SK-N-SH (cell line): ENCODE measurements at regions not wholly inside any gene's neighbourhood (a gene's known extent, or its start where the extent isn't known, plus 50 kb on each side); places are given as distances from the start of the nearest gene placed in this dataset.

Experiments
- CTCF ChIA-PET: fragments of 300-600, 350-600 bp; formaldehyde crosslinking; extraction: SDS; loops from one replicate; lab custom pipeline; 2021; lab: Yijun Ruan, JAX
- POLR2A ChIA-PET: fragments of 350-600 bp; sonication (Branson Sonifier 250); formaldehyde crosslinking; extraction: SDS; loops from one replicate; lab custom pipeline; 2020; ENCODE audit warnings: antibody characterized with exemption, inconsistent platforms; lab: Yijun Ruan, JAX
- DNase-seq: peaks from one replicate; pipeline ENCODE4 v3.0.0; 2012
- H2AFZ ChIP-seq: fragments of 200-600 bp; sonication (generic); 2 replicates; pipeline ENCODE4 v1.8.1; 2016; ENCODE audit warnings: antibody characterized with exemption, mild to moderate bottlenecking, low read depth
- H3F3A ChIP-seq: fragments of 200-600 bp; sonication (generic); replicated peaks from 2 replicates; pipeline ENCODE3; 2016; ENCODE audit warnings: antibody characterized with exemption, mild to moderate bottlenecking; ENCODE audit not compliant: insufficient read depth
- H3K27ac ChIP-seq, 2 experiments: fragments of 200-500 bp in 1 of 2; fragments of 200-600 bp in 1 of 2; sonication (Bioruptor generic) in 1 of 2; sonication (generic), shearing (Covaris generic) in 1 of 2; 2 replicates each; pipeline versions ENCODE4 v1.5.1 to v1.6.1; 2014 to 2016; ENCODE audit warnings: low read depth in 2 of 2, inconsistent platforms in 1 of 2, low read length in 1 of 2, mild to moderate bottlenecking in 1 of 2, mixed read lengths in 1 of 2
- H3K27me3 ChIP-seq: fragments of 200-600 bp; sonication (generic), shearing (Covaris generic); 2 replicates; pipeline ENCODE4 v1.6.1; 2016; ENCODE audit warnings: mixed run types; ENCODE audit not compliant: insufficient read depth
- H3K36me3 ChIP-seq, 2 experiments: fragments of 200-500 bp in 1 of 2; fragments of 200-600 bp in 1 of 2; sonication (Bioruptor generic) in 1 of 2; sonication (generic) in 1 of 2; replicated peaks in 1 of 2; 2 replicates each; pipeline versions ENCODE3 to v1.5.1; 2014 to 2016; ENCODE audit warnings: low read length in 1 of 2, mild to moderate bottlenecking in 1 of 2; ENCODE audit not compliant: insufficient read depth in 2 of 2, control insufficient read depth in 1 of 2
- H3K4me1 ChIP-seq, 2 experiments: fragments of 200-500 bp in 1 of 2; fragments of 200-600 bp in 1 of 2; sonication (Bioruptor generic) in 1 of 2; sonication (generic), shearing (Covaris generic) in 1 of 2; 2 replicates each; pipeline versions ENCODE4 v1.5.1 to v1.6.1; 2014 to 2016; ENCODE audit warnings: low read depth in 1 of 2, low read length in 1 of 2, mixed run types in 1 of 2; ENCODE audit not compliant: insufficient read depth in 2 of 2, control insufficient read depth in 1 of 2
- H3K4me2 ChIP-seq: fragments of 200-600 bp; sonication (generic), shearing (Covaris generic); 2 replicates; pipeline ENCODE4 v1.6.1; 2017; ENCODE audit warnings: mixed run types
- H3K4me3 ChIP-seq, 2 experiments: fragments of 200-500 bp in 1 of 2; fragments of 200-600 bp in 1 of 2; sonication (Bioruptor generic) in 1 of 2; sonication (generic), shearing (Covaris generic) in 1 of 2; 2 replicates each; pipeline versions ENCODE4 v1.5.1 to v1.8.1; 2014 to 2016; ENCODE audit warnings: low read depth in 2 of 2, inconsistent platforms in 1 of 2, low read length in 1 of 2, mild to moderate bottlenecking in 1 of 2, mixed read lengths in 1 of 2, moderate library complexity in 1 of 2
- H3K79me2 ChIP-seq: fragments of 200-600 bp; sonication (generic); 2 replicates; pipeline ENCODE4 v1.8.1; 2017; ENCODE audit warnings: mild to moderate bottlenecking; ENCODE audit not compliant: insufficient read depth
- H3K9ac ChIP-seq: fragments of 200-600 bp; sonication (generic); 2 replicates; pipeline ENCODE4 v1.6.1; 2017; ENCODE audit warnings: mixed run types
- H3K9me2 ChIP-seq: fragments of 200-600 bp; sonication (generic); 2 replicates; pipeline ENCODE4 v1.6.1; 2017; ENCODE audit warnings: mixed run types
- H3K9me3 ChIP-seq: fragments of 200-600 bp; sonication (generic); 2 replicates; pipeline ENCODE4 v1.6.1; 2017; ENCODE audit warnings: mixed run types, mild to moderate bottlenecking, moderate library complexity
- H4K20me1 ChIP-seq: fragments of 200-600 bp; sonication (generic); 2 replicates; pipeline ENCODE4 v1.6.1; 2017; ENCODE audit warnings: mild to moderate bottlenecking, mixed run types; ENCODE audit not compliant: insufficient read depth
- CHD2 ChIP-seq: fragments of 150-350 bp; IDR thresholded peaks from 2 replicates; pipeline ENCODE4 v1.6.1; 2018; ENCODE audit warnings: low read length; ENCODE audit not compliant: partially characterized antibody
- ELF1 ChIP-seq: IDR thresholded peaks from 2 replicates; pipeline ENCODE4 v1.4.0; 2012
- EZH2phosphoT487 ChIP-seq: fragments of 200-600 bp; sonication (generic); IDR thresholded peaks from 2 replicates; pipeline ENCODE4 v1.6.1; 2017; ENCODE audit warnings: low read depth, mixed run types, mild to moderate bottlenecking, antibody characterized with exemption, moderate library complexity, borderline replicate concordance
- GATA2 ChIP-seq: sonication (generic); formaldehyde crosslinking; IDR thresholded peaks from 2 replicates; pipeline ENCODE4 v1.5.0; 2020; ENCODE audit warnings: mild to moderate bottlenecking, missing genetic modification reagents
- NFIC ChIP-seq: IDR thresholded peaks from 2 replicates; pipeline ENCODE4 v1.4.0; 2012; ENCODE audit warnings: borderline replicate concordance
- NRF1 ChIP-seq: IDR thresholded peaks from 2 replicates; pipeline ENCODE4 v1.6.1; 2012; ENCODE audit warnings: low read depth, mild to moderate bottlenecking, low read length
- RAD21 ChIP-seq: IDR thresholded peaks from 2 replicates; pipeline ENCODE4 v1.6.1; 2012; ENCODE audit warnings: mild to moderate bottlenecking, low read length
- SMC3 ChIP-seq: IDR thresholded peaks from 2 replicates; pipeline ENCODE4 v1.6.1; 2012; ENCODE audit warnings: low read depth, low read length, improper control_type of control experiment
- TCF12 ChIP-seq: IDR thresholded peaks from 2 replicates; pipeline ENCODE4 v1.4.0; 2012
- TEAD4 ChIP-seq: IDR thresholded peaks from 2 replicates; pipeline ENCODE4 v1.4.0; 2012; ENCODE audit warnings: mild to moderate bottlenecking, borderline replicate concordance; ENCODE audit not compliant: insufficient read depth
- YY1 ChIP-seq: IDR thresholded peaks from 2 replicates; pipeline ENCODE4 v1.4.0; 2012; ENCODE audit warnings: low read depth, mild to moderate bottlenecking
- WGBS: methylation state at CpG from one replicate; pipeline ENCODE4 v1.1.6; 2017; ENCODE audit warnings: low lambda C conversion rate; 5-methylcytosine and 5-hydroxymethylcytosine counted together
- TF ChIP-seq, protein P1 (sequence below): IDR thresholded peaks from 2 replicates; pipeline ENCODE4 v1.4.0; 2012; ENCODE audit warnings: low read depth, borderline replicate concordance
- TF ChIP-seq, protein P2 (sequence below): IDR thresholded peaks from 2 replicates; pipeline ENCODE4; 2012
- TF ChIP-seq, protein P3 (sequence below): fragments of 150-350 bp; IDR thresholded peaks from 2 replicates; pipeline ENCODE4 v1.6.1; 2016; ENCODE audit warnings: mild to moderate bottlenecking, low read depth, low read length
- TF ChIP-seq, protein P4 (sequence below): IDR thresholded peaks from 2 replicates; pipeline ENCODE4 v1.6.1; 2012; ENCODE audit warnings: mild to moderate bottlenecking, low read depth, low read length, moderate library complexity

DNA sequence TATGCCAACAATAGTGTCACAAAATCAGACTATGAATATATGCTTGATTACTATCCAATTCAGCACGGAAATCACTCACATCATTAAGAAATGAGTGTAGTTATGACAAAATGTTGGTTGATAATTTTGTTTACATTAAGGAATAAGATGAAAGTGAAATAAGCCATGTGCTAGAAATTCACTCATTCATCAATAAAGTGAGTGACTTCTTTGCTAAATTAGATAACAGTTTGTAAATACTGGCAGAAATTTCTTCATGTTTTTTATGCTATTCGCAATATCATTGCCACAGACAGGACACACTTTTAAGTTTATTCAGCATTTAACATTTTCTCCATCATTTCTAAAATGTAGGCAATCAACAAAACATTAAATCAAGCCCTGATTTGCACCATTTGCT is 147.5 kb upstream of the FSCB start (continued):
- TF ChIP-seq, protein P1, sequence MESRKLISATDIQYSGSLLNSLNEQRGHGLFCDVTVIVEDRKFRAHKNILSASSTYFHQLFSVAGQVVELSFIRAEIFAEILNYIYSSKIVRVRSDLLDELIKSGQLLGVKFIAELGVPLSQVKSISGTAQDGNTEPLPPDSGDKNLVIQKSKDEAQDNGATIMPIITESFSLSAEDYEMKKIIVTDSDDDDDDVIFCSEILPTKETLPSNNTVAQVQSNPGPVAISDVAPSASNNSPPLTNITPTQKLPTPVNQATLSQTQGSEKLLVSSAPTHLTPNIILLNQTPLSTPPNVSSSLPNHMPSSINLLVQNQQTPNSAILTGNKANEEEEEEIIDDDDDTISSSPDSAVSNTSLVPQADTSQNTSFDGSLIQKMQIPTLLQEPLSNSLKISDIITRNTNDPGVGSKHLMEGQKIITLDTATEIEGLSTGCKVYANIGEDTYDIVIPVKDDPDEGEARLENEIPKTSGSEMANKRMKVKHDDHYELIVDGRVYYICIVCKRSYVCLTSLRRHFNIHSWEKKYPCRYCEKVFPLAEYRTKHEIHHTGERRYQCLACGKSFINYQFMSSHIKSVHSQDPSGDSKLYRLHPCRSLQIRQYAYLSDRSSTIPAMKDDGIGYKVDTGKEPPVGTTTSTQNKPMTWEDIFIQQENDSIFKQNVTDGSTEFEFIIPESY, result no peak
- TF ChIP-seq NFIC, result no peak
- TF ChIP-seq NRF1, result no peak
- TF ChIP-seq ELF1, result no peak
- TF ChIP-seq CHD2, result no peak
- TF ChIP-seq EZH2phosphoT487, result no peak
- TF ChIP-seq, all 33 proteins: peak for 0

DNA sequence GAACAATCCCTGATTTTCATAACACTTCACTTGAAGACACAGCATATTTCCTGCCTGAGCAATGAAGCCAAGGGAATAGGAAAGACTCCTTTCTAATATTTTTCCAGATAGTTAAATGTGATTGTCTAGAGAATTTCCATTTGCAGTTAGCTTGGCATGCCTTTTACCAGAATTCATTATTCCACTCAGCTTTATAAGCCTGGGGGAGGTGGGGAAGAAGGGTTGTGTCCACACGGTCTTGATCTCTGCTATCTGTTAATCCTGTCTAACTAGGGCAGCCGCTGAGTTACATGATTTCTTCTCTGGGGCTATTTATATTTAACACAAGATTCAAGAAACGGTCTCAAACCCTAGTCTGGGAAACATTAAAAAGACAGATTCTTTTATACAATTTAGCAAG is 146.6 kb upstream of the FSCB start:
- Histone ChIP-seq H3F3A (no peaks in the 10 kb centered on the region), H3K79me2 (no peaks in the 10 kb centered on the region), H3K4me3 (no peak overlapping the region), H2AFZ (no peak overlapping the region), H3K36me3 (no peaks in the 10 kb centered on the region), H3K9ac (no peak overlapping the region), H3K9me3 (no peaks in the 10 kb centered on the region), H3K27me3 (no peaks in the 10 kb centered on the region), H3K4me1 (peaks cover 0 to 8% of the 10 kb centered on the region in 2 experiments; a peak in 1 of 4 replicates), H4K20me1 (no peaks in the 10 kb centered on the region)
- DNase-seq, result no peak
- TF ChIP-seq, protein P2, sequence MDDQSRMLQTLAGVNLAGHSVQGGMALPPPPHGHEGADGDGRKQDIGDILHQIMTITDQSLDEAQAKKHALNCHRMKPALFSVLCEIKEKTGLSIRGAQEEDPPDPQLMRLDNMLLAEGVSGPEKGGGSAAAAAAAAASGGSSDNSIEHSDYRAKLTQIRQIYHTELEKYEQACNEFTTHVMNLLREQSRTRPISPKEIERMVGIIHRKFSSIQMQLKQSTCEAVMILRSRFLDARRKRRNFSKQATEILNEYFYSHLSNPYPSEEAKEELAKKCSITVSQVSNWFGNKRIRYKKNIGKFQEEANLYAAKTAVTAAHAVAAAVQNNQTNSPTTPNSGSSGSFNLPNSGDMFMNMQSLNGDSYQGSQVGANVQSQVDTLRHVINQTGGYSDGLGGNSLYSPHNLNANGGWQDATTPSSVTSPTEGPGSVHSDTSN, result no peak
- TF ChIP-seq, protein P3, sequence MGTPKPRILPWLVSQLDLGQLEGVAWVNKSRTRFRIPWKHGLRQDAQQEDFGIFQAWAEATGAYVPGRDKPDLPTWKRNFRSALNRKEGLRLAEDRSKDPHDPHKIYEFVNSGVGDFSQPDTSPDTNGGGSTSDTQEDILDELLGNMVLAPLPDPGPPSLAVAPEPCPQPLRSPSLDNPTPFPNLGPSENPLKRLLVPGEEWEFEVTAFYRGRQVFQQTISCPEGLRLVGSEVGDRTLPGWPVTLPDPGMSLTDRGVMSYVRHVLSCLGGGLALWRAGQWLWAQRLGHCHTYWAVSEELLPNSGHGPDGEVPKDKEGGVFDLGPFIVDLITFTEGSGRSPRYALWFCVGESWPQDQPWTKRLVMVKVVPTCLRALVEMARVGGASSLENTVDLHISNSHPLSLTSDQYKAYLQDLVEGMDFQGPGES, result no peak
- TF ChIP-seq NRF1 (no peak), TEAD4 (no peak), SMC3 (no peak), TCF12 (no peak), YY1 (no peak), RAD21 (no peak), GATA2 (CRISPR knock-in tag) (no peak)
- TF ChIP-seq, protein P4, sequence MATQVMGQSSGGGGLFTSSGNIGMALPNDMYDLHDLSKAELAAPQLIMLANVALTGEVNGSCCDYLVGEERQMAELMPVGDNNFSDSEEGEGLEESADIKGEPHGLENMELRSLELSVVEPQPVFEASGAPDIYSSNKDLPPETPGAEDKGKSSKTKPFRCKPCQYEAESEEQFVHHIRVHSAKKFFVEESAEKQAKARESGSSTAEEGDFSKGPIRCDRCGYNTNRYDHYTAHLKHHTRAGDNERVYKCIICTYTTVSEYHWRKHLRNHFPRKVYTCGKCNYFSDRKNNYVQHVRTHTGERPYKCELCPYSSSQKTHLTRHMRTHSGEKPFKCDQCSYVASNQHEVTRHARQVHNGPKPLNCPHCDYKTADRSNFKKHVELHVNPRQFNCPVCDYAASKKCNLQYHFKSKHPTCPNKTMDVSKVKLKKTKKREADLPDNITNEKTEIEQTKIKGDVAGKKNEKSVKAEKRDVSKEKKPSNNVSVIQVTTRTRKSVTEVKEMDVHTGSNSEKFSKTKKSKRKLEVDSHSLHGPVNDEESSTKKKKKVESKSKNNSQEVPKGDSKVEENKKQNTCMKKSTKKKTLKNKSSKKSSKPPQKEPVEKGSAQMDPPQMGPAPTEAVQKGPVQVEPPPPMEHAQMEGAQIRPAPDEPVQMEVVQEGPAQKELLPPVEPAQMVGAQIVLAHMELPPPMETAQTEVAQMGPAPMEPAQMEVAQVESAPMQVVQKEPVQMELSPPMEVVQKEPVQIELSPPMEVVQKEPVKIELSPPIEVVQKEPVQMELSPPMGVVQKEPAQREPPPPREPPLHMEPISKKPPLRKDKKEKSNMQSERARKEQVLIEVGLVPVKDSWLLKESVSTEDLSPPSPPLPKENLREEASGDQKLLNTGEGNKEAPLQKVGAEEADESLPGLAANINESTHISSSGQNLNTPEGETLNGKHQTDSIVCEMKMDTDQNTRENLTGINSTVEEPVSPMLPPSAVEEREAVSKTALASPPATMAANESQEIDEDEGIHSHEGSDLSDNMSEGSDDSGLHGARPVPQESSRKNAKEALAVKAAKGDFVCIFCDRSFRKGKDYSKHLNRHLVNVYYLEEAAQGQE, result no peak
- TF ChIP-seq, all 33 proteins: peak for 0
- Histone ChIP-seq H3K9me2 (no peaks in the 10 kb centered on the region), H3K27ac (no peak overlapping the region), H3K4me2 (no peak overlapping the region)
- WGBS, result 0% methylated on average over 3 of the region's 3 CpGs
- ChIA-PET CTCF (no interaction called here), POLR2A (no interaction called here)
